GM12878 (cell line): ENCODE measurements at regions not wholly inside any gene's neighbourhood (a gene's known extent, or its start where the extent isn't known, plus 50 kb on each side); places are given as distances from the start of the nearest gene placed in this dataset.

ENCODE experiments used
- ATAC-seq: fragments of 200-7000 bp; cut with Tn5 transposase; 3 replicates; pipeline ENCODE4 v1.9.1; 2020; ENCODE audit warnings: mild to moderate bottlenecking, moderate library complexity
- BruUV-seq: library from RNA; stranded (reverse); fragments of 400-500 nt; replicated peaks from 2 replicates; lab custom pipeline; 2021; lab: Mats Ljungman, UMichigan
- CTCF ChIA-PET: fragments of 300-600 bp; sonication (Branson Sonifier 250); formaldehyde crosslinking; extraction: SDS; loops from one replicate; lab custom pipeline; 2021; ENCODE audit warnings: inconsistent platforms; lab: Yijun Ruan, JAX
- POLR2A ChIA-PET: fragments of 350-600 bp; formaldehyde crosslinking; extraction: SDS; loops from one replicate; lab custom pipeline; 2021; ENCODE audit warnings: inconsistent platforms; lab: Charles Lee
- RAD21 ChIA-PET: fragments of 300-600 bp; sonication (Branson Sonifier 250); formaldehyde crosslinking; loops from one replicate; lab custom pipeline; 2023; ENCODE audit warnings: antibody characterized with exemption; ENCODE audit not compliant: unreplicated experiment; lab: Charles Lee
- SMC1A ChIA-PET: fragments of 300-600 bp; sonication (Branson Sonifier 250); formaldehyde crosslinking; loops from one replicate; lab custom pipeline; 2023; ENCODE audit not compliant: unreplicated experiment, uncharacterized antibody; lab: Charles Lee
- DNase-seq: peaks from one replicate; pipeline ENCODE4 v3.0.0-alpha.2; 2011; ENCODE audit warnings: low read depth, low spot score
- FAIRE-seq: peaks from 3 replicates; lab custom pipeline; 2011; peaks lifted over from hg19 to GRCh38; lab: Jason Lieb, UNC
- H2AFZ ChIP-seq: 2 replicates; pipeline ENCODE4 v1.6.0; 2011; ENCODE audit warnings: low read depth, low read length, control low read depth; ENCODE audit not compliant: control insufficient read depth
- H3K27ac ChIP-seq: 2 replicates; pipeline ENCODE4 v1.5.1; 2011; ENCODE audit warnings: control low read depth; ENCODE audit not compliant: control insufficient read depth, insufficient read depth
- H3K27me3 ChIP-seq, 2 experiments: replicated peaks in 1 of 2; 2 replicates each; pipeline versions ENCODE4 v1.6.0 to v1.6.1; 2011; ENCODE audit warnings: low read length in 1 of 2; ENCODE audit not compliant: control insufficient read depth in 2 of 2, insufficient read depth in 2 of 2
- H3K36me3 ChIP-seq, 2 experiments: 2 replicates each; pipeline ENCODE4 v1.5.1; 2011; ENCODE audit warnings: low read length in 1 of 2; ENCODE audit not compliant: control insufficient read depth in 2 of 2, insufficient read depth in 2 of 2
- H3K4me1 ChIP-seq: 2 replicates; pipeline ENCODE4 v1.6.1; 2011; ENCODE audit warnings: mild to moderate bottlenecking, low read length, moderate library complexity, mixed read lengths; ENCODE audit not compliant: control insufficient read depth, insufficient read depth
- H3K4me2 ChIP-seq: 2 replicates; pipeline ENCODE4 v1.6.0; 2011; ENCODE audit warnings: control low read depth; ENCODE audit not compliant: control insufficient read depth, insufficient read depth
- H3K4me3 ChIP-seq: fragments of 200-600 bp; sonication (generic); 2 replicates; pipeline ENCODE4 v1.5.1; 2016
- H3K79me2 ChIP-seq: 2 replicates; pipeline ENCODE4 v1.6.0; 2011; ENCODE audit warnings: low read length; ENCODE audit not compliant: control insufficient read depth, insufficient read depth
- H3K9ac ChIP-seq: 2 replicates; pipeline ENCODE4 v1.8.0; 2011; ENCODE audit warnings: low read length, control low read depth, mixed read lengths; ENCODE audit not compliant: control insufficient read depth, insufficient read depth
- H3K9me3 ChIP-seq: replicated peaks from 3 replicates; pipeline ENCODE4 v1.5.1; 2011; ENCODE audit warnings: mild to moderate bottlenecking, low read length; ENCODE audit not compliant: control insufficient read depth, insufficient read depth
- H4K20me1 ChIP-seq: 2 replicates; pipeline ENCODE4 v1.6.0; 2011; ENCODE audit not compliant: control insufficient read depth, insufficient read depth
- ATF7 ChIP-seq: fragments of 450-650 bp; IDR thresholded peaks from 2 replicates; pipeline ENCODE4 v1.6.1; 2016; ENCODE audit warnings: low read depth, mild to moderate bottlenecking
- HDAC6 ChIP-seq: fragments of 200-600 bp; sonication (generic); IDR thresholded peaks from one replicate; pipeline ENCODE4 v1.8.0; 2017; ENCODE audit warnings: antibody characterized with exemption; ENCODE audit not compliant: unreplicated experiment
- MEF2A ChIP-seq: IDR thresholded peaks from 2 replicates; pipeline ENCODE4 v1.6.1; 2011; ENCODE audit warnings: low read depth, mild to moderate bottlenecking, low read length, moderate library complexity; ENCODE audit not compliant: insufficient read depth
- RAD21 ChIP-seq: IDR thresholded peaks from 2 replicates; pipeline ENCODE4 v1.6.1; 2011; ENCODE audit warnings: mild to moderate bottlenecking, low read depth, low read length, moderate library complexity; ENCODE audit not compliant: insufficient read depth
- ZBED1 ChIP-seq: IDR thresholded peaks from 2 replicates; pipeline ENCODE4 v1.6.1; 2016; ENCODE audit warnings: borderline replicate concordance
- WGBS: methylation state at CpG from one replicate; pipeline ENCODE4 v1.1.6; 2016; ENCODE audit warnings: low lambda C conversion rate; ENCODE audit not compliant: insufficient replicate concordance, insufficient coverage; ENCODE audit errors: missing lambda C conversion rate; 5-methylcytosine and 5-hydroxymethylcytosine counted together
- in situ Hi-C: fragments of 300-500 bp; cut with MboI; formaldehyde crosslinking; loops from 9 replicates; pipeline ENCODE4 v1.14.3; 2018; ENCODE audit warnings: mixed read lengths
- intact Hi-C: fragments of 100-400 bp; cut with micrococcal nuclease; formaldehyde crosslinking; loops from one replicate; pipeline ENCODE4 v1.14.2; 2022; ENCODE audit not compliant: unreplicated experiment

DNA sequence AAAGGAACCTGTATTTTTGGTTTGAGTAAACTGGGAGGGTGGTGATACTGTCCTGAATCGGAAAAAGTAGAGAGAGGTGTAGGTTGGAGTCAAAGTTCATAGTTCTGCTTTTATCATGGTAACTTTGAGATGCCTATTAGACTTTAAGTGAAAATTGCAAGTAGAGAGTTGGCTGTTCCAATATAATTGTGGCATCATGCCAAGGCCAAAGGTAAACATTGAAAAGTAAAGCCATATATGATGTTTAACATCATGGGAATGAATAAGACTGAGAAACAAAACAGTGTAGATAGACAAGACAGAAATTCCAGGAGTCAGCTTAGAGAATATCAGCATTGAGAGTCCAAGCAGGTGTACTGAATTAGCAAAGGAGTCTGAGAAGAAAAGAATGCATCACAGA lies 570.9 kb downstream of the HTR7 start:
- H2AFZ ChIP-seq: no peak overlapping the region
- no peak for ATAC-seq
- no peak overlapping the region for H3K4me2 ChIP-seq
- TF ChIP-seq ZBED1 (no peak), ATF7 (no peak), MEF2A (no peak)
- no peaks in the 10 kb centered on the region for H3K27me3 ChIP-seq
- no peaks in the 10 kb centered on the region for H3K9me3 ChIP-seq
- H3K27ac ChIP-seq: no peak overlapping the region
- DNase-seq: no peak
- no TSS peak for BruUV-seq
- ChIA-PET POLR2A (no interaction called here), RAD21 (no interaction called here), CTCF (no interaction called here), SMC1A (no interaction called here)
- H3K9ac ChIP-seq: no peak overlapping the region
- intact Hi-C loops: no loop called here
- H3K4me1 ChIP-seq: peaks cover 11% of the 10 kb centered on the region
- 5% methylated on average over 1 of the region's 1 CpG for WGBS
- no peak overlapping the region for H3K4me3 ChIP-seq
- no peaks in the 10 kb centered on the region for H3K79me2 ChIP-seq
- no peaks in the 10 kb centered on the region for H4K20me1 ChIP-seq
- in situ Hi-C loops: no loop called here
- no peak for FAIRE-seq
- H3K36me3 ChIP-seq: no peaks in the 10 kb centered on the region

DNA sequence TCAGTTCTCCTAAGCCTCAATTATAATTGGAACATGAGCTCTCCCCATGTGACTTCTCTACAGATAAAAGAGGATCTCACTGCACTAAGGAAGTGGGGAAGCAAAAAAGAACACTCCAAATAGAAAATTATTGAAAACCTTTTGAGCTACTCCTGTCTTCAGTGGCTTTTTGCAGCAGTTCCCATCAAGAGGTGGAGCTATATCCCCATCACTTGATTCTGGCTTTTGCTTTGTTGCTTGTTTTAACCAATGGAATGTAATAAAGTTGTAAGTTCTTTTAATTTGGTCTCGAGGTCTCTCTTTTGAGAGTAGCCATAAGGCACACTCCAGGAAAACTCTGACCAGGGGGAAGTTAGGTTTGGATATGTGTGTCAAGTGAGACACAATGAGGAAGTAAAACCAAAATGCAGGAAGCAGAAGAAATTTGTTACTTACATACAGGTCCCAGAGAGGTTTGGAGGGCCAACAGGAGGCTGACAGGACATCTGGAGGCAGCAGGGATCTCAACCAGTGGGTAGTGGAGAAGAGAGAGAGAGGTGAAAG lies 569.4 kb downstream of the HTR7 start:
- Histone ChIP-seq H2AFZ (no peak overlapping the region), H3K4me2 (no peak overlapping the region), H4K20me1 (no peaks in the 10 kb centered on the region), H3K36me3 (no peaks in the 10 kb centered on the region), H3K9ac (no peak overlapping the region), H3K79me2 (no peaks in the 10 kb centered on the region), H3K27me3 (no peaks in the 10 kb centered on the region), H3K9me3 (no peaks in the 10 kb centered on the region), H3K4me1 (peaks cover 11% of the 10 kb centered on the region), H3K4me3 (no peak overlapping the region), H3K27ac (no peak overlapping the region)
- ChIA-PET CTCF (interaction anchor here (0.6 to 0.7 kb wide), 2 partner anchors 91 to 136 kb away, joined by 3 read pairs; no protein-coding TSS in a partner anchor), POLR2A (no interaction called here), SMC1A (no interaction called here), RAD21 (no interaction called here)
- WGBS: 0% methylated on average over 1 of the region's 1 CpG
- intact Hi-C loops: no loop called here
- DNase-seq (no peak), FAIRE-seq (no peak), ATAC-seq (peak; percentile 61)
- BruUV-seq: no TSS peak
- TF ChIP-seq HDAC6 (no peak), RAD21 (0 out of 2 replicates have a peak, but pooled peaks have one; percentile 26)
- in situ Hi-C loops: no loop called here
